SK-N-SH treated with all-trans-retinoic acid at 6 μM for 48 hours (cell line): ENCODE measurements at regions not wholly inside any gene's neighbourhood (a gene's known extent, or its start where the extent isn't known, plus 50 kb on each side); places are given as distances from the start of the nearest gene placed in this dataset.
"Not testable (repeated sequence)": the region's sequence is repeated elsewhere in the genome, so short reads cannot be mapped to it uniquely, and the experiment has no call there.

Experiments used
- ATAC-seq: fragments of 200-7000 bp; cut with Tn5 transposase; 3 replicates; pipeline ENCODE4 v1.9.1; 2020; ENCODE audit warnings: mild to moderate bottlenecking, moderate library complexity
- ARNTL ChIP-seq: fragments of 450-650 bp; formaldehyde crosslinking; IDR thresholded peaks from 2 replicates; pipeline ENCODE4 v1.5.0; 2020; ENCODE audit warnings: low read depth, mild to moderate bottlenecking, moderate library complexity, borderline replicate concordance
- BACH2 ChIP-seq: fragments of 250-450 bp; sonication (Bioruptor Pico); IDR thresholded peaks from 2 replicates; pipeline ENCODE4 v1.9.0; 2021; ENCODE audit warnings: mild to moderate bottlenecking, borderline replicate concordance
- CSDC2 ChIP-seq: fragments of 250-450 bp; sonication (Bioruptor Pico); IDR thresholded peaks from 2 replicates; pipeline ENCODE4 v1.5.0; 2020; ENCODE audit warnings: mild to moderate bottlenecking, moderate library complexity
- ESRRG ChIP-seq: fragments of 250-450 bp; sonication (Bioruptor Pico); IDR thresholded peaks from 2 replicates; pipeline ENCODE4 v1.6.1; 2021; ENCODE audit warnings: mild to moderate bottlenecking
- OSR1 ChIP-seq: fragments of 250-450 bp; sonication (Bioruptor Pico); IDR thresholded peaks from 2 replicates; pipeline ENCODE4 v1.8.0; 2022; ENCODE audit warnings: moderate library complexity, mild to moderate bottlenecking, inconsistent platforms
- POU6F1 ChIP-seq: fragments of 250-450 bp; sonication (Bioruptor Pico); IDR thresholded peaks from 2 replicates; pipeline ENCODE4 v1.8.0; 2021; ENCODE audit warnings: low read depth, mild to moderate bottlenecking, moderate library complexity, borderline replicate concordance
- PPARA ChIP-seq: fragments of 250-450 bp; sonication (Bioruptor Pico); IDR thresholded peaks from 2 replicates; pipeline ENCODE4 v1.5.0; 2020; ENCODE audit warnings: mild to moderate bottlenecking, borderline replicate concordance
- RARB ChIP-seq: fragments of 250-450 bp; sonication (Bioruptor Pico); IDR thresholded peaks from 2 replicates; pipeline ENCODE4 v1.8.0; 2021; ENCODE audit warnings: mild to moderate bottlenecking, moderate library complexity
- TSHZ2 ChIP-seq: fragments of 250-450 bp; sonication (Bioruptor Pico); IDR thresholded peaks from 2 replicates; pipeline ENCODE4 v1.5.0; 2020; ENCODE audit warnings: mild to moderate bottlenecking, moderate library complexity
- ZFP3 ChIP-seq: fragments of 250-450 bp; sonication (Bioruptor Pico); IDR thresholded peaks from 2 replicates; pipeline ENCODE4 v1.5.0; 2020; ENCODE audit warnings: mild to moderate bottlenecking, moderate library complexity
- ZFP30 ChIP-seq: fragments of 450-650 bp; formaldehyde crosslinking; IDR thresholded peaks from 2 replicates; pipeline ENCODE4 v1.5.0; 2022; ENCODE audit warnings: mild to moderate bottlenecking, moderate library complexity
- ZNF565 ChIP-seq: fragments of 450-650 bp; formaldehyde crosslinking; conservative IDR thresholded peaks from 2 replicates; pipeline ENCODE4 v1.5.0; 2020; ENCODE audit warnings: low read depth, mild to moderate bottlenecking, moderate library complexity
- ZNF70 ChIP-seq: fragments of 450-650 bp; formaldehyde crosslinking; IDR thresholded peaks from 2 replicates; pipeline ENCODE4 v1.5.0; 2020; ENCODE audit warnings: mild to moderate bottlenecking, moderate library complexity
- ZNF8 ChIP-seq: fragments of 450-650 bp; formaldehyde crosslinking; IDR thresholded peaks from 2 replicates; pipeline ENCODE4 v1.5.0; 2020; ENCODE audit warnings: mild to moderate bottlenecking, moderate library complexity
- TF ChIP-seq, protein P1 (sequence below): fragments of 250-450 bp; sonication (Bioruptor Pico); IDR thresholded peaks from 2 replicates; pipeline ENCODE4 v1.8.0; 2020; ENCODE audit warnings: mild to moderate bottlenecking, moderate library complexity, borderline replicate concordance
- TF ChIP-seq, protein P2 (sequence below): fragments of 250-450 bp; sonication (Bioruptor Pico); IDR thresholded peaks from 2 replicates; pipeline ENCODE4 v1.5.1; 2020; ENCODE audit warnings: low read depth, mild to moderate bottlenecking, moderate library complexity

DNA sequence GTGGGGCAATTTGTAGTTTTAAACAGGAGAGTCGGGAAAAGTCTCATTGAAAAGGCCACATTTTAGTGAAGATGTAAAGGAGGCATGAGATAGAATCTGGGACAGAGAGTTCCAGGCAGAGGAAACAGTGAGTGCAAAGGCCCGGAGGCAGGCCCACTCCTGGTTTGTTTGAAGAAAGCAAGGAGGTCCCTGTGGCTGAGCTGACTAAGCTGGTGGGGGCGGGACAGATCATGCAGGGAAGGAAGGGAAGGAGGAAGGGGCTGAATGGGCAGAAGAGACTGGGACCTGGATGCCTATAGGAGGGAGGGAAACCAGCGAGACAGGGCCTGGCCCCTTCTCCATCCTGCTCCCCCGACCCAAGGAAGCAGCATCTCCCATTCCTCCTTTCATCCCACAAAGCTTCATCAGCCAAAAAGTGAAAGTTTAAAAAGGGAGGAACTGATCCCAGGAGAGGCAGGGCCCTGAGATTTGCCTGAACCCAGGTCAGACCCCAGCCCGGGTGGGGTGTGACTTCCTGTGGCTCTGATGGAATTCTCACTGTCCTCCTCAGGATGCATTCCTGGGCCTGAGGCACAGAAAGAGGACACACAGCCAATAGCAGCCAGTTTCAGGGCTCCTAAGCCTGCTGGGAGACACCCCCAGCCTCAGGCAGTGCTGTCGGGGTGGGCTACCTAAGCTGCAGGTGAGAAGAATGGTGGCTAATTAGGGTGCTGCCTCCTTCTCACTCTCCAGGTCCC is 54.2 kb upstream of the SIRPA start:
- no peak for ATAC-seq
- TF ChIP-seq, protein P1, sequence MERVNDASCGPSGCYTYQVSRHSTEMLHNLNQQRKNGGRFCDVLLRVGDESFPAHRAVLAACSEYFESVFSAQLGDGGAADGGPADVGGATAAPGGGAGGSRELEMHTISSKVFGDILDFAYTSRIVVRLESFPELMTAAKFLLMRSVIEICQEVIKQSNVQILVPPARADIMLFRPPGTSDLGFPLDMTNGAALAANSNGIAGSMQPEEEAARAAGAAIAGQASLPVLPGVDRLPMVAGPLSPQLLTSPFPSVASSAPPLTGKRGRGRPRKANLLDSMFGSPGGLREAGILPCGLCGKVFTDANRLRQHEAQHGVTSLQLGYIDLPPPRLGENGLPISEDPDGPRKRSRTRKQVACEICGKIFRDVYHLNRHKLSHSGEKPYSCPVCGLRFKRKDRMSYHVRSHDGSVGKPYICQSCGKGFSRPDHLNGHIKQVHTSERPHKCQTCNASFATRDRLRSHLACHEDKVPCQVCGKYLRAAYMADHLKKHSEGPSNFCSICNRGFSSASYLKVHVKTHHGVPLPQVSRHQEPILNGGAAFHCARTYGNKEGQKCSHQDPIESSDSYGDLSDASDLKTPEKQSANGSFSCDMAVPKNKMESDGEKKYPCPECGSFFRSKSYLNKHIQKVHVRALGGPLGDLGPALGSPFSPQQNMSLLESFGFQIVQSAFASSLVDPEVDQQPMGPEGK (CRISPR knock-in tag) = no peak
- no peak for TF ChIP-seq ARNTL (CRISPR knock-in tag)
- no peak for TF ChIP-seq ZFP3 (CRISPR knock-in tag)
- TF ChIP-seq TSHZ2 (CRISPR knock-in tag) = no peak
- TF ChIP-seq ESRRG = no peak
- no peak for TF ChIP-seq ZFP30
- TF ChIP-seq ZNF565 (CRISPR knock-in tag) = no peak
- TF ChIP-seq BACH2 (CRISPR knock-in tag) = no peak
- TF ChIP-seq ZNF70 (CRISPR knock-in tag) = no peak
- no peak for TF ChIP-seq OSR1
- TF ChIP-seq PPARA (CRISPR knock-in tag) = no peak
- TF ChIP-seq CSDC2 = no peak

GRCh38 chr20:1839376-1840317 is 55.6 kb upstream of the SIRPA start:
- not testable (repeated sequence) for ATAC-seq

DNA sequence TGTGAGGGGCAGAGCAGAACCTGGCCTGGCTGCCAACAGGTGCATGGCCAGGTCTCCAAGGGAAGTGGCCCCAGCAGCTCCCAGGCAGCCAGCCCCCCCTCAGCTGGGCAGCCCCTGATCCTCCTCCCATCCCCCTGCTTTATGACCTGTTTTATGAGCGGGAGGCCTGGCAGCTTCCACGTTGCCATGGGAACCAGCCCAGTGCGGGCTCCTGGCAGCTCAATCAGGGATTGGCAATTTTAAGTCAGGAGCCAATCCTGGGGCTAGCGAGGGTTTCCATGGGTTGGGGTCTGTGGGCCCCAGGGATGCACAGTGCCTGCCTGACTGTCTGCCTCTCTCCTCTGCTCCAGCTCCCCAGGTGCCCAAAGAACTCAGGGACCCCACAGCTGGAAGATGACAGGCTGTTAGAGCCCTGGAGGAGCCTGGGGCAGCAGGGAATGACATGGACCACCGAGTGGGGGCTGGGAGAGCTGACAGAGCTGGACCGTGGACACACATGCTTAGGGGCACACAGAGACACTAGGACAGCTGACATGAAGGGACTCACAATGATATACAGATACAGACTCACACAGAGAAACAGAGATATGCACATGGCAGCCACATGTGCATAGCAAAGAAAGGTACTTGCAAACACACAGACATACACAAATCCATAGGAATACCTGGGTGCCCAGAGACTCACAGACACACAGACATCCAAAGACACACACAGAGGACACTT is 56.5 kb upstream of the SIRPA start:
- ATAC-seq = no peak
- TF ChIP-seq ESRRG (no peak), ZNF565 (CRISPR knock-in tag) (no peak), RARB (CRISPR knock-in tag) (no peak), OSR1 (no peak), ZNF8 (no peak)
- TF ChIP-seq, protein P2, sequence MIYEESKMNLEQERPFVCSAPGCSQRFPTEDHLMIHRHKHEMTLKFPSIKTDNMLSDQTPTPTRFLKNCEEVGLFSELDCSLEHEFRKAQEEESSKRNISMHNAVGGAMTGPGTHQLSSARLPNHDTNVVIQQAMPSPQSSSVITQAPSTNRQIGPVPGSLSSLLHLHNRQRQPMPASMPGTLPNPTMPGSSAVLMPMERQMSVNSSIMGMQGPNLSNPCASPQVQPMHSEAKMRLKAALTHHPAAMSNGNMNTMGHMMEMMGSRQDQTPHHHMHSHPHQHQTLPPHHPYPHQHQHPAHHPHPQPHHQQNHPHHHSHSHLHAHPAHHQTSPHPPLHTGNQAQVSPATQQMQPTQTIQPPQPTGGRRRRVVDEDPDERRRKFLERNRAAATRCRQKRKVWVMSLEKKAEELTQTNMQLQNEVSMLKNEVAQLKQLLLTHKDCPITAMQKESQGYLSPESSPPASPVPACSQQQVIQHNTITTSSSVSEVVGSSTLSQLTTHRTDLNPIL (CRISPR knock-in tag) = no peak

- TF ChIP-seq POU6F1 (CRISPR knock-in tag) = no peak
These were observed 59.8 kb upstream of the SIRPA start for GRCh38 chr20:1835186-1836035.

More at GRCh38 chr20:1835186-1836035, 59.8 kb upstream of the SIRPA start:
- no peak for ATAC-seq
